ENCODE measurements at regions not wholly inside any gene's neighbourhood (a gene's known extent, or its start where the extent isn't known, plus 50 kb on each side); places are given as distances from the start of the nearest gene placed in this dataset.

GRCh38 chr6:122276637-122277036 lies 122.8 kb upstream of the HSF2 start:
- TF ChIP-seq CTCF (IDR thresholded peaks at IDR 0.05; ENCODE audit: insufficient read depth, low read length) (no peak), POLR2AphosphoS5 (IDR thresholded peaks at IDR 0.05; ENCODE audit: low read depth) (no peak)
